ENCODE measurements at regions not wholly inside any gene's neighbourhood (a gene's known extent, or its start where the extent isn't known, plus 50 kb on each side); places are given as distances from the start of the nearest gene placed in this dataset.

- no peak overlapping the region for H3K4me3 ChIP-seq (ENCODE audit: low read depth, low read length)
- TF ChIP-seq CTCF (IDR thresholded peaks at IDR 0.05; ENCODE audit: control insufficient read depth, extremely low read depth, insufficient read depth): no peak
- no peak for DNase-seq (ENCODE audit: low read depth)
Measured at GRCh38 chr9:113695901-113696300, 180.2 kb upstream of the ZNF618 start.

- TF ChIP-seq CTCF (IDR thresholded peaks at IDR 0.05; ENCODE audit: control insufficient read depth, extremely low read depth, insufficient read depth): no peak
- DNase-seq (ENCODE audit: low read depth): no peak
- no peak overlapping the region for H3K4me3 ChIP-seq (ENCODE audit: low read depth, low read length)
Measured at GRCh38 chr9:113701774-113702755, 174.0 kb upstream of the ZNF618 start.

GRCh38 chr9:113705306-113705927, 170.7 kb upstream of the ZNF618 start:
- no peak for DNase-seq (ENCODE audit: low read depth)
- no peak overlapping the region for H3K4me3 ChIP-seq (ENCODE audit: low read depth, low read length)
- TF ChIP-seq CTCF (IDR thresholded peaks at IDR 0.05; ENCODE audit: control insufficient read depth, extremely low read depth, insufficient read depth): no peak

- H3K4me3 ChIP-seq (ENCODE audit: low read depth, low read length): no peak overlapping the region
- no peak for DNase-seq (ENCODE audit: low read depth)
- no peak for TF ChIP-seq CTCF (IDR thresholded peaks at IDR 0.05; ENCODE audit: control insufficient read depth, extremely low read depth, insufficient read depth)
Measured at GRCh38 chr9:113705928-113706519, 170.1 kb upstream of the ZNF618 start.

- no peak overlapping the region for H3K4me3 ChIP-seq (ENCODE audit: low read depth, low read length)
- no peak for DNase-seq (ENCODE audit: low read depth)
- TF ChIP-seq CTCF (IDR thresholded peaks at IDR 0.05; ENCODE audit: control insufficient read depth, extremely low read depth, insufficient read depth): no peak
Measured at GRCh38 chr9:113707953-113708695, 168.0 kb upstream of the ZNF618 start.

- no peak overlapping the region for H3K4me3 ChIP-seq (ENCODE audit: low read depth, low read length)
- TF ChIP-seq CTCF (IDR thresholded peaks at IDR 0.05; ENCODE audit: control insufficient read depth, extremely low read depth, insufficient read depth): no peak
- DNase-seq (ENCODE audit: low read depth): no peak
Measured at GRCh38 chr9:113708821-113709713, 167.0 kb upstream of the ZNF618 start.
